Keratinocyte (primary cell): ENCODE measurements at regions not wholly inside any gene's neighbourhood (a gene's known extent, or its start where the extent isn't known, plus 50 kb on each side); places are given as distances from the start of the nearest gene placed in this dataset.

Experiments
- EZH2 ChIP-seq: IDR thresholded peaks from one replicate; pipeline ENCODE4 v1.6.1; 2012; ENCODE audit warnings: inconsistent platforms, mild to moderate bottlenecking, low read length, moderate library complexity
- TF ChIP-seq, protein P1 (sequence below), 3 experiments: IDR thresholded peaks in 1 of 3; conservative IDR thresholded peaks in 1 of 3; optimal IDR thresholded peaks in 1 of 3; 2 replicates in 2 of 3; 3 replicates in 1 of 3; pipeline versions ENCODE3 to v1.5.1; 2011; ENCODE audit warnings: low read length in 3 of 3, mild to moderate bottlenecking in 3 of 3, moderate library complexity in 2 of 3, control low read depth in 1 of 3, inconsistent platforms in 1 of 3; ENCODE audit not compliant: insufficient read depth in 2 of 3; ENCODE audit errors: extremely low read depth in 1 of 3

DNA sequence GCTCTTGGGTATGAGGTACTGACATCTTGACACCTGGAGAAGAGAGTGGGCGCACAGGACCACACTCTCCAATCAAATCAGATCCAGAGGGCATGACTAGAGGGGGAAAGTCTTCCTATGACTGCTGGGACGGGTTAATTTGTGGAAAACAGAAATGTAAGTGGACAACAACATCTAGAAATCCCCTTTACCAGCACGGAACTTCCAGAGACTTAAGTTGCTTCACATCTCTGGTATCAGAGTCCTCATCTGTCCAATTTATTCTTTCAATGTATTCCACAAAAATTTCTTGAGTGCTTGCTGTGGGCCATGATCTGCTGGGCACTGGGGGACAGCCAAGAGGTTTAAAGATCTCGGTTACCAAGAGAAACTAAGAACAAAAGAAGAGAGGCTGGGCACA is 159.2 kb downstream of the COPRS start:
- TF ChIP-seq, protein P1, sequence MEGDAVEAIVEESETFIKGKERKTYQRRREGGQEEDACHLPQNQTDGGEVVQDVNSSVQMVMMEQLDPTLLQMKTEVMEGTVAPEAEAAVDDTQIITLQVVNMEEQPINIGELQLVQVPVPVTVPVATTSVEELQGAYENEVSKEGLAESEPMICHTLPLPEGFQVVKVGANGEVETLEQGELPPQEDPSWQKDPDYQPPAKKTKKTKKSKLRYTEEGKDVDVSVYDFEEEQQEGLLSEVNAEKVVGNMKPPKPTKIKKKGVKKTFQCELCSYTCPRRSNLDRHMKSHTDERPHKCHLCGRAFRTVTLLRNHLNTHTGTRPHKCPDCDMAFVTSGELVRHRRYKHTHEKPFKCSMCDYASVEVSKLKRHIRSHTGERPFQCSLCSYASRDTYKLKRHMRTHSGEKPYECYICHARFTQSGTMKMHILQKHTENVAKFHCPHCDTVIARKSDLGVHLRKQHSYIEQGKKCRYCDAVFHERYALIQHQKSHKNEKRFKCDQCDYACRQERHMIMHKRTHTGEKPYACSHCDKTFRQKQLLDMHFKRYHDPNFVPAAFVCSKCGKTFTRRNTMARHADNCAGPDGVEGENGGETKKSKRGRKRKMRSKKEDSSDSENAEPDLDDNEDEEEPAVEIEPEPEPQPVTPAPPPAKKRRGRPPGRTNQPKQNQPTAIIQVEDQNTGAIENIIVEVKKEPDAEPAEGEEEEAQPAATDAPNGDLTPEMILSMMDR (optimal IDR thresholded peaks at IDR 0.05 in 1 of 3, IDR thresholded peaks at IDR 0.05 in 1 of 3, conservative IDR thresholded peaks at IDR 0.05 in 1 of 3; ENCODE audit: extremely low read depth in 1 of 3, insufficient read depth in 2 of 3, low read length in 3 of 3): no peak
- TF ChIP-seq EZH2: no peak
